ENCODE measurements at regions not wholly inside any gene's neighbourhood (a gene's known extent, or its start where the extent isn't known, plus 50 kb on each side); places are given as distances from the start of the nearest gene placed in this dataset.
A peak's percentile ranks its signal among the peaks of the same experiment; 100 is the strongest.

- no peaks in the 10 kb centered on the region for H3K36me3 ChIP-seq (ENCODE audit: control insufficient read depth, insufficient read depth, low read length)
- H3K27ac ChIP-seq (ENCODE audit: low read depth, low read length): no peak overlapping the region
- no peaks in the 10 kb centered on the region; the same call in 1 of the 2 replicates for H3K27me3 ChIP-seq (ENCODE audit: control insufficient read depth, insufficient read depth, low read length)
- H3K4me1 ChIP-seq (ENCODE audit: control insufficient read depth, insufficient read depth, low read length): no peaks in the 10 kb centered on the region
- H3K4me3 ChIP-seq (ENCODE audit: low read depth, low read length): no peak overlapping the region
- no peaks in the 10 kb centered on the region for H3K9me3 ChIP-seq (ENCODE audit: control insufficient read depth, insufficient read depth, low read depth, low read length)
- no peak overlapping the region for H3K9ac ChIP-seq (ENCODE audit: low read length)
Observed at GRCh38 chr12:107891967-107892366, 117.5 kb downstream of the ASCL4 start.

GRCh38 chr12:107894589-107894988 lies 120.1 kb downstream of the ASCL4 start:
- no peak overlapping the region for H3K9ac ChIP-seq (ENCODE audit: low read length)
- H3K27me3 ChIP-seq (ENCODE audit: control insufficient read depth, insufficient read depth, low read length): no peaks in the 10 kb centered on the region
- H3K4me3 ChIP-seq (ENCODE audit: low read depth, low read length): no peak overlapping the region
- H3K27ac ChIP-seq (ENCODE audit: low read depth, low read length): no peak overlapping the region
- no peaks in the 10 kb centered on the region for H3K9me3 ChIP-seq (ENCODE audit: control insufficient read depth, insufficient read depth, low read depth, low read length)
- H3K36me3 ChIP-seq (ENCODE audit: control insufficient read depth, insufficient read depth, low read length): no peaks in the 10 kb centered on the region
- no peaks in the 10 kb centered on the region for H3K4me1 ChIP-seq (ENCODE audit: control insufficient read depth, insufficient read depth, low read length)

- no peak overlapping the region for H3K9ac ChIP-seq (ENCODE audit: low read length)
- no peaks in the 10 kb centered on the region for H3K9me3 ChIP-seq (ENCODE audit: control insufficient read depth, insufficient read depth, low read depth, low read length)
- no peaks in the 10 kb centered on the region for H3K4me1 ChIP-seq (ENCODE audit: control insufficient read depth, insufficient read depth, low read length)
- no peak overlapping the region for H3K4me3 ChIP-seq (ENCODE audit: low read depth, low read length)
- H3K36me3 ChIP-seq (ENCODE audit: control insufficient read depth, insufficient read depth, low read length): no peaks in the 10 kb centered on the region
- H3K27me3 ChIP-seq (ENCODE audit: control insufficient read depth, insufficient read depth, low read length): no peaks in the 10 kb centered on the region
- H3K27ac ChIP-seq (ENCODE audit: low read depth, low read length): no peak overlapping the region
Observed at GRCh38 chr12:107895966-107896365, 121.5 kb downstream of the ASCL4 start.

DNA sequence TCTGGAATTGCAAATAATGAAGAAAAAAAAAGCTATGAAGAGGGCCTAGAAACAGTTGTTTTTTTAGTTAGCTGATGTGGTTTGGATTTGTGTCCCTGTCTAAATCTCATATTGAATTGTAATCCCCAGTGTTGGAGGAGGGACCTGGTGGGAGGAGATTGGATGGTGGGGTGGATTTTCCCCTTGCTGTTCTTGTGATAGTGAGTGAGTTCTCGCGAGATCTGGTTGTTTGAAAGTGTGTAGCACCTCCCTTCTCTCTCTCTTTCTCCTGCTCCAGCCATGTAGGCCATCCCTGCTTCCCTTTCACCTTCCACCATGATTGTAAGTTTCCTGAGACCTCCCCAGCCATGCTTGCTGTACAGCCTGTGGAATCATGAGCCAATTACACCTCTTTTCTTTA lies 126.1 kb downstream of the ASCL4 start:
- H3K27ac ChIP-seq (ENCODE audit: low read depth, low read length): no peak overlapping the region
- H3K4me3 ChIP-seq (ENCODE audit: low read depth, low read length): no peak overlapping the region

GRCh38 chr12:107903341-107904061 lies 129.0 kb downstream of the ASCL4 start:
- peak overlapping the region; percentile 13; the same call in 1 of the 2 replicates for H3K27ac ChIP-seq (ENCODE audit: low read depth, low read length)
- 0 out of 2 replicates have a peak, but pooled peaks cover 6% of the 10 kb centered on the region for H3K4me1 ChIP-seq (ENCODE audit: control insufficient read depth, insufficient read depth, low read length)
- peaks cover 68% of the 10 kb centered on the region for H3K27me3 ChIP-seq (ENCODE audit: control insufficient read depth, insufficient read depth, low read length)
- peak overlapping the region; percentile 58 for H3K4me3 ChIP-seq (ENCODE audit: low read depth, low read length)
- H3K36me3 ChIP-seq (ENCODE audit: control insufficient read depth, insufficient read depth, low read length): no peaks in the 10 kb centered on the region
- H3K9ac ChIP-seq (ENCODE audit: low read length): peak overlapping the region; percentile 69
- no peaks in the 10 kb centered on the region for H3K9me3 ChIP-seq (ENCODE audit: control insufficient read depth, insufficient read depth, low read depth, low read length)

More for the DNA sequence above, 126.1 kb downstream of the ASCL4 start:
- H3K4me1 ChIP-seq (ENCODE audit: control insufficient read depth, insufficient read depth, low read length): 0 out of 2 replicates have a peak, but pooled peaks cover 6% of the 10 kb centered on the region
- H3K9me3 ChIP-seq (ENCODE audit: control insufficient read depth, insufficient read depth, low read depth, low read length): no peaks in the 10 kb centered on the region
- no peaks in the 10 kb centered on the region for H3K36me3 ChIP-seq (ENCODE audit: control insufficient read depth, insufficient read depth, low read length)
- peaks cover 38% of the 10 kb centered on the region for H3K27me3 ChIP-seq (ENCODE audit: control insufficient read depth, insufficient read depth, low read length)
- no peak overlapping the region for H3K9ac ChIP-seq (ENCODE audit: low read length)

DNA sequence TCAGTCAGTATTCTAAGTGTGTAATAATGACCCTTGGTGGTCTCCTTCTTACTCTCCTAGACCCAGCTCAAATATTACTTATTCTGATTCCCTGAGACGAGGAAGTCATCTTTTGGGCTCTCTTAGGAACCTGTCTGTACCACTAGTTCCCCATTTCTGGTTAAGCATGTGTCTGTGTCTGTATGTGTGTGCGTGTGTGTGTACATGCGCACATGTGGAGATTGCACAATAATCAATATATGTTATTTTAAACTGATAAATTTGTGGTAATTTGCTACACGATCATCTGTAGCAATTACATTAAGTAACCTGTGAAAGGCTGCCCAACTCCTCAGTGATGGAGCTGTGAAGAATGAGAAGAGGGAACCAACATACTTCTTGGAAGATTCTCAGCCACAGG lies 132.2 kb downstream of the ASCL4 start:
- no peaks in the 10 kb centered on the region for H3K36me3 ChIP-seq (ENCODE audit: control insufficient read depth, insufficient read depth, low read length)
- H3K27ac ChIP-seq (ENCODE audit: low read depth, low read length): no peak overlapping the region
- no peaks in the 10 kb centered on the region for H3K9me3 ChIP-seq (ENCODE audit: control insufficient read depth, insufficient read depth, low read depth, low read length)
- H3K4me1 ChIP-seq (ENCODE audit: control insufficient read depth, insufficient read depth, low read length): 0 out of 2 replicates have a peak, but pooled peaks cover 6% of the 10 kb centered on the region
- no peak overlapping the region for H3K4me3 ChIP-seq (ENCODE audit: low read depth, low read length)
- peaks cover 96% of the 10 kb centered on the region for H3K27me3 ChIP-seq (ENCODE audit: control insufficient read depth, insufficient read depth, low read length)
- H3K9ac ChIP-seq (ENCODE audit: low read length): no peak overlapping the region

DNA sequence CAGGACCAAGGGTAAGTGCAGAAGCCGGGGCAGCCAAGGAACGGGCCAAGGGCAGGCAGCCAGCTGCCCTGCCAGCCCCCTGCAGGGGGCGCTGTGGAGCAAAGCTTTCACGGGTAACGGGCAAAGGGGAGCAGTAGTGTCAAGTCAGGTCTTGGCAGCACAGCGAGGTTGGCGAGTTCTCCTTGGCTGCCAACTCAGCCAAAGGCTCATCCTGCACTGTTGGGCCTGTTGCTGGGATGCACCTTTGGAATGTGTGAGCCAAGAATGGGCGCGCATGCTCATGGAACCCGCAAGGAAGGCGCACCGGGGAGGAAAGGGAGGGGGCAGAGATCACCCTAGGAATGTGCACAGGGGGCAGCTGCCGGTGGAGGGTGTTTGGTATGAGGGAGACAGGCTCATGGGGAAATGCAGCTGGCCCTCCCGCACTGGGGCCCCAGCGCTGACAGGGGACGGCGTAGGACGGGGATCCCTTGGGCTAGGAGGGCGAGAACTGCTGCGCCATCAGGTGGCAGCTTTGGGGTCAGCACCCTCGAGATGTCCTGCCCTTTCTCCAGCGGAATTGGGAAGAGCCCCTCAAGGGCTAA lies 138.0 kb downstream of the ASCL4 start:
- Histone ChIP-seq H3K4me1 (ENCODE audit: control insufficient read depth, insufficient read depth, low read length) (no peaks in the 10 kb centered on the region), H3K9ac (ENCODE audit: low read length) (peak overlapping the region; percentile 21), H3K27me3 (ENCODE audit: control insufficient read depth, insufficient read depth, low read length) (peaks cover 49% of the 10 kb centered on the region), H3K4me3 (ENCODE audit: low read depth, low read length) (peak overlapping the region; percentile 77), H3K36me3 (ENCODE audit: control insufficient read depth, insufficient read depth, low read length) (no peaks in the 10 kb centered on the region), H3K27ac (ENCODE audit: low read depth, low read length) (no peak overlapping the region), H3K9me3 (ENCODE audit: control insufficient read depth, insufficient read depth, low read depth, low read length) (no peaks in the 10 kb centered on the region)

DNA sequence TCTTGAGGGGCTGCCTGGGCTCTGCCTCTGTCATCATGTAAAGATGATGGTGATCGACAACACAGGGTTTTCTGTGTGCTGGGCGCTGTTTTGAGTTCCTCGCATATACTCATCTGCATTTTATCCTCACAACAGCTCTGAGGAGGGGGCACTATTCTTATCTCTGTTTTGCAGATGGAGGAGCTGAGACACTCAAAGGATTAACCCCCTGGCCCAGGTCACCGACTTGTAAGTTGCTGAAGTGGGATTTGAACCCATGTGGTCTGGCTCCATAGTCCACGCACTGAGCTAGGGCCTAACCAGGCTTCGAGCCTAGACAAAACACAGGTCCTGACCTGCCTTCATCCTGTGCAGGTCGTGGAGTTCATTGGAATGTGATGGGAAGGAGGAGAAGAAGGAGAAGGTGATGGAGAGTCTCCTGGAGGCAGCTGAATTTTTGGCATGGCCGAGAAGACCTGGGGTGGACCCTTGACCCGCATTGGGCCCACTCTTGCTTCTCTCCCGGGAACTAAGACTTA lies 140.0 kb downstream of the ASCL4 start:
- H3K9ac ChIP-seq (ENCODE audit: low read length): no peak overlapping the region
- no peak overlapping the region for H3K4me3 ChIP-seq (ENCODE audit: low read depth, low read length)
- H3K27ac ChIP-seq (ENCODE audit: low read depth, low read length): no peak overlapping the region
- no peaks in the 10 kb centered on the region for H3K9me3 ChIP-seq (ENCODE audit: control insufficient read depth, insufficient read depth, low read depth, low read length)
- H3K27me3 ChIP-seq (ENCODE audit: control insufficient read depth, insufficient read depth, low read length): peaks cover 44% of the 10 kb centered on the region
- no peaks in the 10 kb centered on the region for H3K36me3 ChIP-seq (ENCODE audit: control insufficient read depth, insufficient read depth, low read length)
- H3K4me1 ChIP-seq (ENCODE audit: control insufficient read depth, insufficient read depth, low read length): no peaks in the 10 kb centered on the region

DNA sequence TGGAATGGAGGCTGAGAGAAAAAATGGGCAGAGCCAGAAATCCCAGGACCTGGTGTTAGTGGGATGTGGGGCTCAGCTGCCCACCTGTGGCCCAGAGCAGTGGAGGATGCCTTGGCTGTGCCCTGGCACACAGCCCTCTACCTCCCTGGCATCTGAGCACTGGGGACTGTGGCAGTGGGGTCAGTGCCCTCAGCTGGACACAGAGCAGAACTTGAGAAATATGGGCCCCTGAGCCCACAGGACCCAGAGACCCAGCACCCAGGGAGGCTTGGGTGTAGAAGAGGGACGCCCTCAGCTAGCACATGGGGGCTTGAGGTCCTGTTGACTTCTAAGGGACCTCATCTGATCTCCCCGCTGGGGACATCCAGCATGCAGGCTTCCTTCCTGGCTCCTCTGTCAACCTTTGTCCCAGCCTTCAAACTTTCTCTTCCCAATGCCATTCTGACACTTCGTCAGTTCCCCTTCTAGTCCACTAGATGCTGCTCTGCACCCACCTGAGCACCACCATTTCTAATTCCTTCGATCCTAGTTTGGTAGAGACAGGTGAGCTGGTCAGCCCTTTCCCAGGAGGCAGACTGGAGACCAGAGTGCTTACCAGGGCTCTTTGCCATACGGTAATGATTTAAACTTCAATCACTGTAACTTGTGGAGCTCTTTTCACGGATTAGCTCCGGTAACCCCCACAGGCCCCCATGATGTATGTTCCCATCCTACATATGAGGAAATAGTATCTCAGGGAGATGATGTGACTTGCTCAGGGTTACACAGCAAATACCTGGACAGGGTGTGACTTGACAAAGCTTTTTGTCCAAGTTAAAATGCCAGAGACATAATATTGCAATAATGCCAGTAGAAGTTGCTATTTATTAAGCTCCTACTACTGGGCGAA lies 143.7 kb downstream of the ASCL4 start:
- H3K4me3 ChIP-seq (ENCODE audit: low read depth, low read length): no peak overlapping the region
- H3K27me3 ChIP-seq (ENCODE audit: control insufficient read depth, insufficient read depth, low read length): peaks cover 39% of the 10 kb centered on the region

DNA sequence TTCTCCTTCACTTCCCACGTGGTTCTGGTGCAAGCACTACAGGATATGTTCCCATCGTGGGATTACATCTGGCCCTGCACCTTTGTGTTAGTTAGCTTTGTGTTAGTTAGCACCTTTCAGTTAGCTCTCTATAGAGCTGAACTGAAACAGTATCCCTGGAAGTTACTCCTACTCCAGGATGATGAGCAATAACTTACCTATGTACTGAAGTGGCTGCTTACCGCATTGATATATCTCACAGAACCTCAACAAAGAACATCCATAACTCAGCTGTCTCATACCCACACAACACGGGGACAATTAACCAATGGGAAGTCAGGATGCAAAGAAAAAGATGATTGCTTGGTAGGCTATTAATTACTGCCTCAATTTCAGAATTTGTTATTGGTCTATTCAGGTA lies 146.6 kb downstream of the ASCL4 start:
- H3K4me1 ChIP-seq (ENCODE audit: control insufficient read depth, insufficient read depth, low read length): no peaks in the 10 kb centered on the region
- H3K9ac ChIP-seq (ENCODE audit: low read length): no peak overlapping the region
- no peak overlapping the region for H3K4me3 ChIP-seq (ENCODE audit: low read depth, low read length)

More for the DNA sequence above, 143.7 kb downstream of the ASCL4 start:
- no peaks in the 10 kb centered on the region for H3K4me1 ChIP-seq (ENCODE audit: control insufficient read depth, insufficient read depth, low read length)
- H3K9ac ChIP-seq (ENCODE audit: low read length): no peak overlapping the region
- no peak overlapping the region for H3K27ac ChIP-seq (ENCODE audit: low read depth, low read length)
- H3K36me3 ChIP-seq (ENCODE audit: control insufficient read depth, insufficient read depth, low read length): no peaks in the 10 kb centered on the region
- H3K9me3 ChIP-seq (ENCODE audit: control insufficient read depth, insufficient read depth, low read depth, low read length): no peaks in the 10 kb centered on the region

More for the DNA sequence above, 146.6 kb downstream of the ASCL4 start:
- H3K36me3 ChIP-seq (ENCODE audit: control insufficient read depth, insufficient read depth, low read length): no peaks in the 10 kb centered on the region
- H3K27me3 ChIP-seq (ENCODE audit: control insufficient read depth, insufficient read depth, low read length): peaks cover 42% of the 10 kb centered on the region
- H3K9me3 ChIP-seq (ENCODE audit: control insufficient read depth, insufficient read depth, low read depth, low read length): no peaks in the 10 kb centered on the region
- H3K27ac ChIP-seq (ENCODE audit: low read depth, low read length): no peak overlapping the region
